MM.1S (cell line): ENCODE measurements at regions not wholly inside any gene's neighbourhood (a gene's known extent, or its start where the extent isn't known, plus 50 kb on each side); places are given as distances from the start of the nearest gene placed in this dataset.

Experiments
- DNase-seq: peaks from one replicate; pipeline ENCODE4 v3.0.0-alpha.2; 2015
- H2AFZ ChIP-seq: fragments of 300-600 bp; sonication (generic); 2 replicates; pipeline ENCODE4 v1.6.0; 2016; ENCODE audit warnings: antibody characterized with exemption, low read length
- H3F3A ChIP-seq: fragments of 300-600 bp; sonication (generic); 2 replicates; pipeline ENCODE4 v1.6.1; 2016; ENCODE audit warnings: mild to moderate bottlenecking, antibody characterized with exemption, low read length, moderate library complexity, mixed read lengths; ENCODE audit not compliant: insufficient read depth
- H3K27ac ChIP-seq: fragments of 300-600 bp; sonication (generic); 2 replicates; pipeline ENCODE4 v1.5.1; 2016; ENCODE audit warnings: mild to moderate bottlenecking, low read length
- H3K27me3 ChIP-seq: fragments of 300-600 bp; sonication (generic); replicated peaks from 2 replicates; pipeline ENCODE4 v1.6.0; 2016; ENCODE audit warnings: low read length; ENCODE audit not compliant: insufficient read depth
- H3K36me3 ChIP-seq: fragments of 300-600 bp; sonication (generic); replicated peaks from 2 replicates; pipeline ENCODE4 v1.6.1; 2016; ENCODE audit warnings: mild to moderate bottlenecking, low read length, mixed read lengths; ENCODE audit not compliant: insufficient read depth
- H3K4me1 ChIP-seq: fragments of 300-600 bp; sonication (generic); 2 replicates; pipeline ENCODE4 v1.6.1; 2016; ENCODE audit warnings: low read length, mixed read lengths
- H3K4me2 ChIP-seq: fragments of 300-600 bp; sonication (generic); 2 replicates; pipeline ENCODE4 v1.6.0; 2016; ENCODE audit warnings: low read depth, low read length
- H3K4me3 ChIP-seq: fragments of 300-600 bp; sonication (generic); 2 replicates; pipeline ENCODE4 v1.5.1; 2016; ENCODE audit warnings: low read length, mixed read lengths
- H3K79me2 ChIP-seq: fragments of 300-600 bp; sonication (generic); 2 replicates; pipeline ENCODE4 v1.6.1; 2016; ENCODE audit warnings: mixed run types, low read length, mixed read lengths
- H3K9ac ChIP-seq: fragments of 300-600 bp; sonication (generic); 2 replicates; pipeline ENCODE4 v1.6.1; 2016; ENCODE audit warnings: low read length, mixed read lengths
- H3K9me2 ChIP-seq: fragments of 300-600 bp; sonication (generic); replicated peaks from 2 replicates; pipeline ENCODE4 v1.6.1; 2016; ENCODE audit warnings: mild to moderate bottlenecking, low read length, mixed read lengths; ENCODE audit not compliant: insufficient read depth
- H3K9me3 ChIP-seq: fragments of 300-600 bp; sonication (generic); replicated peaks from 2 replicates; pipeline ENCODE4 v1.6.1; 2016; ENCODE audit warnings: mild to moderate bottlenecking, low read length, mixed read lengths; ENCODE audit not compliant: insufficient read depth
- H4K20me1 ChIP-seq: fragments of 300-600 bp; sonication (generic); 2 replicates; pipeline ENCODE4 v1.6.1; 2016; ENCODE audit warnings: mild to moderate bottlenecking, low read length, moderate library complexity, mixed read lengths; ENCODE audit not compliant: insufficient read depth
- CTCF ChIP-seq: fragments of 300-600 bp; sonication (generic); IDR thresholded peaks from 2 replicates; pipeline ENCODE4 v1.5.1; 2016; ENCODE audit warnings: antibody characterized with exemption, low read length, mixed read lengths
- EZH2 ChIP-seq: fragments of 300-600 bp; sonication (generic); optimal IDR thresholded peaks from 2 replicates; pipeline ENCODE3; 2017; ENCODE audit warnings: low read depth, mild to moderate bottlenecking, antibody characterized with exemption, low read length, mixed read lengths
- EZH2phosphoT487 ChIP-seq: fragments of 300-600 bp; sonication (generic); IDR thresholded peaks from 2 replicates; pipeline ENCODE4 v1.6.1; 2018; ENCODE audit warnings: antibody characterized with exemption, low read length

- Histone ChIP-seq H3K9me3 (no peaks in the 10 kb centered on the region), H4K20me1 (no peaks in the 10 kb centered on the region), H3K27me3 (no peaks in the 10 kb centered on the region), H3K79me2 (no peaks in the 10 kb centered on the region), H3K36me3 (no peaks in the 10 kb centered on the region), H2AFZ (no peak overlapping the region), H3K4me1 (no peaks in the 10 kb centered on the region), H3K4me3 (no peak overlapping the region), H3K27ac (no peak overlapping the region), H3K9ac (no peak overlapping the region), H3K4me2 (no peak overlapping the region), H3F3A (no peaks in the 10 kb centered on the region), H3K9me2 (no peaks in the 10 kb centered on the region)
- no peak for DNase-seq
- TF ChIP-seq CTCF = no peak
- no peak for TF ChIP-seq EZH2phosphoT487
- no peak for TF ChIP-seq EZH2
Measured at GRCh38 chr13:105871326-105871725, 664.1 kb downstream of the EFNB2 start.

- H3K9ac ChIP-seq = no peak overlapping the region
- H3K79me2 ChIP-seq = no peaks in the 10 kb centered on the region
- H4K20me1 ChIP-seq = no peaks in the 10 kb centered on the region
- no peak overlapping the region for H3K4me3 ChIP-seq
- no peaks in the 10 kb centered on the region for H3K36me3 ChIP-seq
- H3K4me1 ChIP-seq = no peaks in the 10 kb centered on the region
- H3K9me2 ChIP-seq = no peaks in the 10 kb centered on the region
- H3K9me3 ChIP-seq = no peaks in the 10 kb centered on the region
- H3K27ac ChIP-seq = no peak overlapping the region
- no peak for DNase-seq
- no peak for TF ChIP-seq EZH2phosphoT487
- no peak for TF ChIP-seq EZH2
- TF ChIP-seq CTCF = no peak
- H2AFZ ChIP-seq = no peak overlapping the region
- no peak overlapping the region for H3K4me2 ChIP-seq
- H3F3A ChIP-seq = no peaks in the 10 kb centered on the region
- no peaks in the 10 kb centered on the region for H3K27me3 ChIP-seq
Measured at GRCh38 chr13:105863300-105863920, 672.1 kb downstream of the EFNB2 start.

GRCh38 chr13:105848494-105848893 is 687.0 kb downstream of the EFNB2 start:
- H3K9me2 ChIP-seq = no peaks in the 10 kb centered on the region
- TF ChIP-seq EZH2phosphoT487 (no peak), CTCF (no peak), EZH2 (no peak)
- no peak overlapping the region for H2AFZ ChIP-seq
- no peak overlapping the region for H3K4me2 ChIP-seq
- H3K27me3 ChIP-seq = no peaks in the 10 kb centered on the region
- H4K20me1 ChIP-seq = no peaks in the 10 kb centered on the region
- no peaks in the 10 kb centered on the region for H3K36me3 ChIP-seq
- no peaks in the 10 kb centered on the region for H3K9me3 ChIP-seq
- no peaks in the 10 kb centered on the region for H3F3A ChIP-seq
- H3K79me2 ChIP-seq = no peaks in the 10 kb centered on the region
- no peak for DNase-seq
- H3K4me3 ChIP-seq = no peak overlapping the region
- no peak overlapping the region for H3K27ac ChIP-seq
- no peak overlapping the region for H3K9ac ChIP-seq
- H3K4me1 ChIP-seq = no peaks in the 10 kb centered on the region
